NOMO-1 treated with DMSO at 0.1 percent for 48 hours (cell line): ENCODE measurements at regions not wholly inside any gene's neighbourhood (a gene's known extent, or its start where the extent isn't known, plus 50 kb on each side); places are given as distances from the start of the nearest gene placed in this dataset.
"Not testable (repeated sequence)": the region's sequence is repeated elsewhere in the genome, so short reads cannot be mapped to it uniquely, and the experiment has no call there.

ENCODE experiments used
- DNase-seq: peaks from one replicate; lab custom pipeline; 2025; ENCODE audit not compliant: unreplicated experiment; lab: John Stamatoyannopoulos, UW

GRCh38 chr4:22630161-22630975 is 62.4 kb upstream of the GBA3 start:
- DNase-seq, result not testable (repeated sequence)

DNA sequence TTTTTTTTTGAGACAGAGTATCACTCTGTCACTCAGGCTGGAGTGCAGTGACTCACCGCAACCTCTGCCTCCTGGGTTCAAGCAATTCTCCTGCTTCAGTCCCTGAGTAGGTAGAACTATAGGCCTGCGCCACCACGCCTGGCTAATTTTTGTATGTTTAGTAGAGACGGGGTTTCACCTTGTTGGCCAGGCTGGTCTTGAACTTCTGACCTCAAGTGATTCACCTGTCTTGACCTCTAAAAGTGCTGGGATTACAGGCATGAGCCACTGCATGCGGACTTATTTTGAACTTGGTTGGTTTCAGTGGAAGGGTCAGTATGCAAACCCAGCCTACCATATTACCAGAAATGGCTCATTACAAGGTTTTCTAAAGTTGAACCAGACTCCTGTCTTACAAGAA is 61.6 kb upstream of the GBA3 start:
- DNase-seq, result not testable (repeated sequence)

GRCh38 chr4:22634541-22635181 is 58.1 kb upstream of the GBA3 start:
- DNase-seq, result no peak

DNA sequence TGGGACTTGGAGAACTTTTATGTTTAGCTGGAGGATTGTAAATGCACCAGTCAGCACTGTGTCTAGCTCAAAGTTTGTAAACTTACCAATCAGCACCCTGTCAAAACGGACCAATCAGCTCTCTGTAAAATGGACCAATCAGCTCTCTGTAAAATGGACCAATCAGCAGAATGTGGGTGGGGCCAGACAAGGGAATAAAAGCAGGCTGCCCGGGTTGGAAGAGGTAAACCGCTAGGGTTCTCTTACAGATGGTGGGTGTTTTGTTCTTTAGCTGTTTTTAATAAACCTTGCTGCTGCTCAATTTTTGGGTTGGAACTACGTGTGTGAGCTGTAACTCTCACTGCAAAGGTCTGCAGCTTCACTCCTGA is 57.6 kb upstream of the GBA3 start:
- DNase-seq, result not testable (repeated sequence)

DNA sequence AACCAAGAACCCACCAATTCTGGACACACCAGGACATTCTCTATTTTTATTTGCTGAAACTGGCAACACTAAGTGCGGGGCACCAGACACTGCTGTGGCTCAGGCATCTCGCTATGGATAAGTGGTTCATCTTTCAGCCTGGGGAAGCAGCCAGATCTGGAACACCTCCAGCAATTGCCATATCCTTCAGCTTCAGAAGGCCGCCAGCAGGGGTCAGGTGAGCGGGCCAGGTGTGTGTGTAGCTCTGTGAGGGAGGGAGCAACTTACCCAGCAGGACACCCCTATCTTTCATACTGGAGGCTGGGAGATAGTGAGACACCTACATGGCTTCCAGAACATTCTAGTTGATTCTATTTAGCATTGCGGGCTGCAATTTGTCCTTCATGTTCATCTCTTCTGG is 57.0 kb upstream of the GBA3 start:
- no peak for DNase-seq

GRCh38 chr4:22637306-22637705 is 55.4 kb upstream of the GBA3 start:
- no peak for DNase-seq
